NCI-H524 (cell line): ENCODE measurements at regions not wholly inside any gene's neighbourhood (a gene's known extent, or its start where the extent isn't known, plus 50 kb on each side); places are given as distances from the start of the nearest gene placed in this dataset.

Experiments
- DNase-seq, 2 experiments: peaks; one replicate each; lab custom pipeline; 2025; lab: John Stamatoyannopoulos, UW

- no peak for DNase-seq
These were observed 135.9 kb downstream of the GPAM start for GRCh38 chr10:112047674-112048073.

- no peak for DNase-seq
These were observed 131.4 kb downstream of the GPAM start for GRCh38 chr10:112052166-112052565.

GRCh38 chr10:112053895-112054294 is 129.7 kb downstream of the GPAM start:
- DNase-seq, result no peak

- DNase-seq, result no peak
These were observed 129.0 kb downstream of the GPAM start for GRCh38 chr10:112054516-112054915.

- DNase-seq, result no peak
These were observed 126.5 kb downstream of the GPAM start for GRCh38 chr10:112057072-112057471.

- DNase-seq, result no peak
These were observed 124.3 kb downstream of the GPAM start for GRCh38 chr10:112059220-112059619.

- no peak for DNase-seq
These were observed 111.9 kb downstream of the GPAM start for GRCh38 chr10:112071596-112072133.

- DNase-seq, result no peak
These were observed 105.6 kb downstream of the GPAM start for GRCh38 chr10:112078003-112078402.

GRCh38 chr10:112080231-112080630 is 103.3 kb downstream of the GPAM start:
- no peak for DNase-seq

GRCh38 chr10:112082120-112082519 is 101.4 kb downstream of the GPAM start:
- no peak for DNase-seq

GRCh38 chr10:112083472-112083871 is 100.1 kb downstream of the GPAM start:
- DNase-seq, result no peak

- no peak for DNase-seq
These were observed 95.6 kb downstream of the GPAM start for GRCh38 chr10:112087953-112088456.

- no peak for DNase-seq
These were observed 91.9 kb downstream of the GPAM start for GRCh38 chr10:112091703-112092102.

GRCh38 chr10:112092519-112092918 is 91.0 kb downstream of the GPAM start:
- no peak for DNase-seq

GRCh38 chr10:112094984-112095383 is 88.6 kb downstream of the GPAM start:
- no peak for DNase-seq

GRCh38 chr10:112095731-112096130 is 87.8 kb downstream of the GPAM start:
- no peak for DNase-seq

- no peak for DNase-seq
These were observed 84.9 kb downstream of the GPAM start for GRCh38 chr10:112098682-112099081.
